Activated CD4-positive, alpha-beta memory T cell treated with anti-CD3 and anti-CD28 coated beads, Interleukin-2, amount 10 ng/mL, durations not matched to agents 7 days and 5 days (primary cell): ENCODE measurements at regions not wholly inside any gene's neighbourhood (a gene's known extent, or its start where the extent isn't known, plus 50 kb on each side); places are given as distances from the start of the nearest gene placed in this dataset.

Experiments used
- CTCF ChIA-PET: fragments of 350-600 bp; sonication (Branson Sonifier 250); formaldehyde crosslinking; loops from one replicate; lab custom pipeline; 2021; ENCODE audit warnings: antibody characterized with exemption, inconsistent platforms; lab: Charles Lee
- POLR2A ChIA-PET: fragments of 350-600 bp; sonication (Branson Sonifier 250); formaldehyde crosslinking; loops from one replicate; lab custom pipeline; 2021; ENCODE audit warnings: antibody characterized with exemption; lab: Charles Lee
- DNase-seq: peaks from one replicate; pipeline ENCODE4 v3.0.0-alpha.2; 2020
- H3K27ac Mint-ChIP-seq: one replicate; pipeline ENCODE4 v1.8.0; 2021; ENCODE audit warnings: mild to moderate bottlenecking, mixed read lengths
- H3K27me3 Mint-ChIP-seq: one replicate; pipeline ENCODE4 v1.8.0; 2021; ENCODE audit warnings: mixed read lengths
- H3K36me3 Mint-ChIP-seq: one replicate; pipeline ENCODE4 v1.8.0; 2021; ENCODE audit warnings: low read depth, mixed read lengths
- H3K4me1 Mint-ChIP-seq: one replicate; pipeline ENCODE4 v1.8.0; 2021; ENCODE audit warnings: mixed read lengths
- H3K4me3 Mint-ChIP-seq: one replicate; pipeline ENCODE4 v1.8.0; 2021; ENCODE audit warnings: mild to moderate bottlenecking, mixed read lengths
- H3K9me3 Mint-ChIP-seq: one replicate; pipeline ENCODE4 v1.8.0; 2021; ENCODE audit warnings: mixed read lengths

GRCh38 chr21:34268493-34268892, 95.3 kb upstream of the KCNE2 start:
- Mint-ChIP-seq H3K27ac (no peak overlapping the region), H3K4me3 (no peak overlapping the region), H3K27me3 (peaks cover 3% of the 10 kb centered on the region), H3K9me3 (peaks cover 4% of the 10 kb centered on the region), H3K36me3 (peaks cover 5% of the 10 kb centered on the region), H3K4me1 (no peaks in the 10 kb centered on the region)
- POLR2A ChIA-PET: no interaction called here
- DNase-seq: no peak
- CTCF ChIA-PET: no interaction called here

- no peaks in the 10 kb centered on the region for H3K4me1 Mint-ChIP-seq
- no peak for DNase-seq
- no peak overlapping the region for H3K4me3 Mint-ChIP-seq
- no peak overlapping the region for H3K27ac Mint-ChIP-seq
- H3K27me3 Mint-ChIP-seq: peaks cover 5% of the 10 kb centered on the region
- peaks cover 8% of the 10 kb centered on the region for H3K9me3 Mint-ChIP-seq
- ChIA-PET POLR2A (no interaction called here), CTCF (no interaction called here)
- no peaks in the 10 kb centered on the region for H3K36me3 Mint-ChIP-seq
These were observed 93.4 kb upstream of the KCNE2 start for GRCh38 chr21:34270411-34270810.

- POLR2A ChIA-PET: no interaction called here
- no peaks in the 10 kb centered on the region for H3K36me3 Mint-ChIP-seq
These were observed 92.5 kb upstream of the KCNE2 start for GRCh38 chr21:34271189-34271851.

GRCh38 chr21:34272321-34272720, 91.5 kb upstream of the KCNE2 start:
- Mint-ChIP-seq H3K36me3 (peaks cover 2% of the 10 kb centered on the region), H3K9me3 (peaks cover 10% of the 10 kb centered on the region), H3K4me1 (peaks cover 8% of the 10 kb centered on the region), H3K4me3 (no peak overlapping the region), H3K27me3 (peaks cover 5% of the 10 kb centered on the region), H3K27ac (no peak overlapping the region)
- ChIA-PET CTCF (no interaction called here), POLR2A (no interaction called here)
- no peak for DNase-seq

More at GRCh38 chr21:34271189-34271851, 92.5 kb upstream of the KCNE2 start:
- Mint-ChIP-seq H3K27me3 (peaks cover 5% of the 10 kb centered on the region), H3K9me3 (peaks cover 8% of the 10 kb centered on the region), H3K27ac (no peak overlapping the region), H3K4me1 (no peaks in the 10 kb centered on the region), H3K4me3 (no peak overlapping the region)
- DNase-seq: no peak
- CTCF ChIA-PET: no interaction called here

- Mint-ChIP-seq H3K27ac (no peak overlapping the region), H3K9me3 (peaks cover 10% of the 10 kb centered on the region), H3K36me3 (peaks cover 2% of the 10 kb centered on the region), H3K27me3 (peaks cover 3% of the 10 kb centered on the region), H3K4me1 (peaks cover 8% of the 10 kb centered on the region), H3K4me3 (no peak overlapping the region)
- POLR2A ChIA-PET: no interaction called here
- CTCF ChIA-PET: interaction anchor here (0.6 kb wide), 1 partner anchor 68 kb away, joined by 3 read pairs; no protein-coding TSS in a partner anchor
- no peak for DNase-seq
These were observed 89.8 kb upstream of the KCNE2 start for GRCh38 chr21:34274001-34274400.

- Mint-ChIP-seq H3K9me3 (peaks cover 10% of the 10 kb centered on the region), H3K36me3 (peaks cover 2% of the 10 kb centered on the region), H3K4me1 (peaks cover 8% of the 10 kb centered on the region), H3K27me3 (peaks cover 3% of the 10 kb centered on the region), H3K27ac (no peak overlapping the region), H3K4me3 (no peak overlapping the region)
- DNase-seq: peak; percentile 42
- CTCF ChIA-PET: no interaction called here
- POLR2A ChIA-PET: no interaction called here
These were observed 86.9 kb upstream of the KCNE2 start for GRCh38 chr21:34276711-34277425.

GRCh38 chr21:34278451-34278850, 85.4 kb upstream of the KCNE2 start:
- H3K4me1 Mint-ChIP-seq: peaks cover 8% of the 10 kb centered on the region
- peaks cover 9% of the 10 kb centered on the region for H3K9me3 Mint-ChIP-seq
- peaks cover 2% of the 10 kb centered on the region for H3K36me3 Mint-ChIP-seq
- DNase-seq: no peak
- CTCF ChIA-PET: no interaction called here
- peaks cover 2% of the 10 kb centered on the region for H3K27me3 Mint-ChIP-seq
- no peak overlapping the region for H3K27ac Mint-ChIP-seq
- POLR2A ChIA-PET: no interaction called here
- H3K4me3 Mint-ChIP-seq: no peak overlapping the region

GRCh38 chr21:34279285-34279684, 84.5 kb upstream of the KCNE2 start:
- peaks cover 8% of the 10 kb centered on the region for H3K4me1 Mint-ChIP-seq

GRCh38 chr21:34279883-34280282, 83.9 kb upstream of the KCNE2 start:
- CTCF ChIA-PET: no interaction called here
- Mint-ChIP-seq H3K36me3 (peaks cover 2% of the 10 kb centered on the region), H3K4me3 (no peak overlapping the region), H3K9me3 (peaks cover 4% of the 10 kb centered on the region), H3K27me3 (no peaks in the 10 kb centered on the region), H3K27ac (no peak overlapping the region), H3K4me1 (peaks cover 8% of the 10 kb centered on the region)
- DNase-seq: no peak
- POLR2A ChIA-PET: no interaction called here

More at GRCh38 chr21:34279285-34279684, 84.5 kb upstream of the KCNE2 start:
- H3K27me3 Mint-ChIP-seq: no peaks in the 10 kb centered on the region
- DNase-seq: no peak
- CTCF ChIA-PET: no interaction called here
- POLR2A ChIA-PET: no interaction called here
- H3K9me3 Mint-ChIP-seq: peaks cover 2% of the 10 kb centered on the region
- peaks cover 2% of the 10 kb centered on the region for H3K36me3 Mint-ChIP-seq
- no peak overlapping the region for H3K27ac Mint-ChIP-seq
- no peak overlapping the region for H3K4me3 Mint-ChIP-seq

- Mint-ChIP-seq H3K4me1 (peaks cover 8% of the 10 kb centered on the region), H3K36me3 (peaks cover 2% of the 10 kb centered on the region), H3K27me3 (no peaks in the 10 kb centered on the region), H3K9me3 (peaks cover 5% of the 10 kb centered on the region), H3K27ac (no peak overlapping the region), H3K4me3 (no peak overlapping the region)
- no peak for DNase-seq
- ChIA-PET POLR2A (no interaction called here), CTCF (interaction anchor here (1.6 kb wide), 1 partner anchor 357 kb away, joined by 4 read pairs; no protein-coding TSS in a partner anchor)
These were observed 83.4 kb upstream of the KCNE2 start for GRCh38 chr21:34280389-34280795.

- no peaks in the 10 kb centered on the region for H3K27me3 Mint-ChIP-seq
- DNase-seq: no peak
- no peak overlapping the region for H3K27ac Mint-ChIP-seq
- ChIA-PET POLR2A (no interaction called here), CTCF (interaction anchor here (1.6 kb wide), 1 partner anchor 357 kb away, joined by 4 read pairs; no protein-coding TSS in a partner anchor)
- H3K9me3 Mint-ChIP-seq: peaks cover 6% of the 10 kb centered on the region
- peaks cover 8% of the 10 kb centered on the region for H3K4me1 Mint-ChIP-seq
- H3K36me3 Mint-ChIP-seq: peaks cover 2% of the 10 kb centered on the region
- H3K4me3 Mint-ChIP-seq: no peak overlapping the region
These were observed 82.8 kb upstream of the KCNE2 start for GRCh38 chr21:34280959-34281358.

GRCh38 chr21:34282223-34282622, 81.6 kb upstream of the KCNE2 start:
- ChIA-PET CTCF (no interaction called here), POLR2A (no interaction called here)
- no peaks in the 10 kb centered on the region for H3K4me1 Mint-ChIP-seq
- peaks cover 6% of the 10 kb centered on the region for H3K36me3 Mint-ChIP-seq
- no peak for DNase-seq
- H3K9me3 Mint-ChIP-seq: peaks cover 13% of the 10 kb centered on the region
- H3K4me3 Mint-ChIP-seq: no peak overlapping the region
- no peaks in the 10 kb centered on the region for H3K27me3 Mint-ChIP-seq
- H3K27ac Mint-ChIP-seq: no peak overlapping the region

- peaks cover 9% of the 10 kb centered on the region for H3K36me3 Mint-ChIP-seq
- DNase-seq: no peak
- no peaks in the 10 kb centered on the region for H3K27me3 Mint-ChIP-seq
- no peak overlapping the region for H3K27ac Mint-ChIP-seq
- POLR2A ChIA-PET: no interaction called here
- CTCF ChIA-PET: no interaction called here
- no peak overlapping the region for H3K4me3 Mint-ChIP-seq
- no peaks in the 10 kb centered on the region for H3K4me1 Mint-ChIP-seq
- H3K9me3 Mint-ChIP-seq: peaks cover 28% of the 10 kb centered on the region
These were observed 79.1 kb upstream of the KCNE2 start for GRCh38 chr21:34284666-34285065.
